ENCODE measurements at regions not wholly inside any gene's neighbourhood (a gene's known extent, or its start where the extent isn't known, plus 50 kb on each side); places are given as distances from the start of the nearest gene placed in this dataset.

DNA sequence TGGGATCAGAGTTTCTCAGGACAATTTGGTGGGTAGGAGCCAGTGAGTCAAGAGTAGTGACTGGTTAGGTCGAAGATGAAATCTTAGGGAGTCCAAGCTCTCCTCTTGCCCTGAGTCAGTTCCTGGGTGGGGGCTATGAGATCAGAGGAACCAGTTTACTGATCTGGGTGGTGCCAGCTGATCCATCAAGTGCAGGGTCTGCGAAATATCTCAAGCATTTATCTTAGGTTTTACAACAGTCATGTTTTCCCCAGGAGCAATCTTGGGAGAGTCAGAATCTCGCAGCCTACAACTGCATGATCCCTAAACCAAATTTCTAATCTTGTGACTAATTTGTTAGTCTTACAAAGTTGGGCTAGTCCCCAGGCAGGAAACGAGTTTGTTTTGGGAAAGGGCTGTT, 1833.2 kb upstream of the PCDH7 start:
- Histone ChIP-seq H3K9me3 (no peaks in the 10 kb centered on the region), H3K4me1 (no peaks in the 10 kb centered on the region), H3K36me3 (no peaks in the 10 kb centered on the region), H3K4me3 (no peak overlapping the region), H3K27ac (no peak overlapping the region), H3K27me3 (no peaks in the 10 kb centered on the region)
- TF ChIP-seq CTCF (IDR thresholded peaks at IDR 0.05): no peak
- WGBS, 5 donors: 53 to 64% (median 62%) methylated on average over 4 of the region's 4 CpGs
- no peak for DNase-seq
- intact Hi-C loops (cut with DNase I; ENCODE audit: low total_unique reads): no loop called here

DNA sequence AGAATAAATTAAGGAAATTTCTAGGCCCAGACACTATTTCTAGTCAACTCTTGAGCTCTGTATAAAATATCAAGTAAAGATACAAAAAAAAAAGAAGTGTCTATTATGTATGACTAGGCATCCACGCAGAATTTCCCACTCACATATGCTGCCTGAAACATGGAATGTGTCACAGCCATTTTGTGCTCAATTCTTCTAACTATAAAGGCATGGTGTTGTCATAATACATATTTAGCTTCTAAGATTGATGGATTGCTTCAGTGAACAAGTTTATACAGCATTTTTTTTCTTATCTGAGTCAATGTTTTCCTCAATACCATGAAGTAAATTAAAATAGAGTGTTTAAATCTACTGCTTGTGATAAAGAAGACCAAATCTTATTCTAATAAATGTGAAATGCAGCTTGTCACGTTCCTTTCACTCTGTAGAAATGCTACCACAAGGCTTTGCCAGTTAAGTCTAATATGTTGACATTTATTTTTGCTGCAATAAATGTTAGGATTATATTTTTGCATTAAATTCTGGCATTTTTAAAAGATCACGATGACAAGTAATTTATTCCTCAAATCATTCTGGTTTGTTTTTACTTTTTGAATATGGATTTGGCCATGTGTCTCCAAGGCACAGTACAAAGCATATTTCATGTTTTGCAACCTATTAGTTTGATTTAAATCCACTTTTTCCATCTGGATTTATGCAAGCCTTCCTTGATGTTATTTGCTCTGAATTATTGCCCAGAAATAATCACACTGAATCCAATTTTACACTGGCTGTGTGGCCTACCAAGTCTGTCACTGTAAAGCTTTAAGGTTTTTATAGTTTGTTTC, 1829.0 kb upstream of the PCDH7 start:
- no peaks in the 10 kb centered on the region for H3K36me3 ChIP-seq
- no peak overlapping the region for H3K27ac ChIP-seq
- H3K9me3 ChIP-seq: peaks cover 0 to 8% (median 3%) of the 10 kb centered on the region in 4 donors
- TF ChIP-seq POLR2AphosphoS5 (IDR thresholded peaks at IDR 0.05): no peak
- TF ChIP-seq EP300 (IDR thresholded peaks at IDR 0.05): no peak
- no peak for TF ChIP-seq POLR2A (IDR thresholded peaks at IDR 0.05)
- TF ChIP-seq CTCF (IDR thresholded peaks at IDR 0.05): no peak
- 56 to 69% (median 63%) methylated on average over 3 of the region's 3 CpGs for WGBS, 5 donors
- no peak overlapping the region for H3K4me3 ChIP-seq
- intact Hi-C loops (cut with DNase I; ENCODE audit: low total_unique reads): no loop called here
- peak in 1 of 2 donors; percentile 10 for DNase-seq
- no peaks in the 10 kb centered on the region for H3K27me3 ChIP-seq
- no peaks in the 10 kb centered on the region for H3K4me1 ChIP-seq

- 70 to 77% (median 75%) methylated on average over 1 of the region's 1 CpG for WGBS, 5 donors
Observed at GRCh38 chr4:28913466-28913865, 1806.7 kb upstream of the PCDH7 start.

GRCh38 chr4:28916585-28916984, 1803.6 kb upstream of the PCDH7 start:
- TF ChIP-seq POLR2AphosphoS5 (IDR thresholded peaks at IDR 0.05) (no peak), POLR2A (IDR thresholded peaks at IDR 0.05) (no peak), CTCF (IDR thresholded peaks at IDR 0.05) (no peak), EP300 (IDR thresholded peaks at IDR 0.05) (no peak)
- intact Hi-C loops (cut with DNase I; ENCODE audit: low total_unique reads): no loop called here
- no peaks in the 10 kb centered on the region for H3K27me3 ChIP-seq
- no peak for DNase-seq
- WGBS, 5 donors: 77 to 92% (median 86%) methylated on average over 2 of the region's 2 CpGs
- H3K4me3 ChIP-seq: no peak overlapping the region
- H3K9me3 ChIP-seq: no peaks in the 10 kb centered on the region
- H3K4me1 ChIP-seq: no peaks in the 10 kb centered on the region
- no peak overlapping the region for H3K27ac ChIP-seq
- H3K36me3 ChIP-seq: no peaks in the 10 kb centered on the region

More at GRCh38 chr4:28913466-28913865, 1806.7 kb upstream of the PCDH7 start:
- H3K27ac ChIP-seq: no peak overlapping the region
- no peak for TF ChIP-seq POLR2A (IDR thresholded peaks at IDR 0.05)
- no peak for TF ChIP-seq EP300 (IDR thresholded peaks at IDR 0.05)
- no peak for TF ChIP-seq POLR2AphosphoS5 (IDR thresholded peaks at IDR 0.05)
- no peak for TF ChIP-seq CTCF (IDR thresholded peaks at IDR 0.05)
- no peaks in the 10 kb centered on the region for H3K27me3 ChIP-seq
- intact Hi-C loops (cut with DNase I; ENCODE audit: low total_unique reads): no loop called here
- no peak overlapping the region for H3K4me3 ChIP-seq
- H3K4me1 ChIP-seq: no peaks in the 10 kb centered on the region
- H3K36me3 ChIP-seq: no peaks in the 10 kb centered on the region
- DNase-seq: no peak
- no peaks in the 10 kb centered on the region for H3K9me3 ChIP-seq
